HEK293T (cell line): ENCODE measurements at regions not wholly inside any gene's neighbourhood (a gene's known extent, or its start where the extent isn't known, plus 50 kb on each side); places are given as distances from the start of the nearest gene placed in this dataset.

Source experiments
- CTCF ChIA-PET: fragments of 350-600 bp; formaldehyde crosslinking; extraction: SDS; loops from one replicate; lab custom pipeline; 2021; ENCODE audit warnings: antibody characterized with exemption, inconsistent platforms; lab: Yijun Ruan, JAX
- POLR2A ChIA-PET: fragments of 350-600 bp; formaldehyde crosslinking; extraction: SDS; loops from one replicate; lab custom pipeline; 2020; ENCODE audit warnings: antibody characterized with exemption, inconsistent platforms; lab: Yijun Ruan, JAX
- DNase-seq: peaks from one replicate; pipeline ENCODE4 v3.0.0; 2012; ENCODE audit warnings: mixed read lengths; ENCODE audit errors: extremely low spot score
- ARNT ChIP-seq: fragments of 450-650 bp; IDR thresholded peaks from 2 replicates; pipeline ENCODE4 v1.6.1; 2017; ENCODE audit warnings: mild to moderate bottlenecking
- BHLHE40 ChIP-seq: fragments of 450-650 bp; IDR thresholded peaks from 2 replicates; pipeline ENCODE4 v1.6.1; 2016; ENCODE audit warnings: mild to moderate bottlenecking, moderate library complexity, borderline replicate concordance
- CTBP1 ChIP-seq: fragments of 450-650 bp; IDR thresholded peaks from 2 replicates; pipeline ENCODE4 v1.6.1; 2016; ENCODE audit warnings: borderline replicate concordance
- ELF4 ChIP-seq: fragments of 450-650 bp; IDR thresholded peaks from 2 replicates; pipeline ENCODE4 v1.6.1; 2017; ENCODE audit warnings: antibody characterized with exemption
- FOXA1 ChIP-seq: fragments of 450-650 bp; IDR thresholded peaks from 2 replicates; pipeline ENCODE4 v1.6.1; 2016; ENCODE audit warnings: mild to moderate bottlenecking
- FOXK2 ChIP-seq: fragments of 450-650 bp; IDR thresholded peaks from 2 replicates; pipeline ENCODE4 v1.6.1; 2016; ENCODE audit warnings: mild to moderate bottlenecking
- FOXM1 ChIP-seq: fragments of 450-650 bp; IDR thresholded peaks from 2 replicates; pipeline ENCODE4 v1.6.1; 2017; ENCODE audit warnings: mild to moderate bottlenecking, borderline replicate concordance
- HDGF ChIP-seq: fragments of 450-650 bp; IDR thresholded peaks from 2 replicates; pipeline ENCODE4 v1.6.1; 2017; ENCODE audit warnings: antibody characterized with exemption, borderline replicate concordance
- L3MBTL2 ChIP-seq: fragments of 450-650 bp; conservative IDR thresholded peaks from 2 replicates; pipeline ENCODE4 v1.6.1; 2016; ENCODE audit warnings: mild to moderate bottlenecking
- LEF1 ChIP-seq: fragments of 450-650 bp; IDR thresholded peaks from 2 replicates; pipeline ENCODE4 v1.6.1; 2017; ENCODE audit warnings: mild to moderate bottlenecking, borderline replicate concordance
- NFRKB ChIP-seq: fragments of 450-650 bp; IDR thresholded peaks from 2 replicates; pipeline ENCODE4 v1.6.1; 2016; ENCODE audit warnings: mild to moderate bottlenecking, moderate library complexity
- SP1 ChIP-seq: fragments of 450-650 bp; IDR thresholded peaks from 2 replicates; pipeline ENCODE4 v1.6.1; 2017
- SUZ12 ChIP-seq: fragments of 450-650 bp; IDR thresholded peaks from 2 replicates; pipeline ENCODE4 v1.6.1; 2016; ENCODE audit warnings: mild to moderate bottlenecking
- TARDBP ChIP-seq: fragments of 450-650 bp; IDR thresholded peaks from 2 replicates; pipeline ENCODE4 v1.6.1; 2016
- ZNF384 ChIP-seq: fragments of 450-650 bp; IDR thresholded peaks from 2 replicates; pipeline ENCODE4 v1.6.1; 2016
- TF ChIP-seq, protein P1 (sequence below): fragments of 450-650 bp; IDR thresholded peaks from 2 replicates; pipeline ENCODE4 v1.6.1; 2016

DNA sequence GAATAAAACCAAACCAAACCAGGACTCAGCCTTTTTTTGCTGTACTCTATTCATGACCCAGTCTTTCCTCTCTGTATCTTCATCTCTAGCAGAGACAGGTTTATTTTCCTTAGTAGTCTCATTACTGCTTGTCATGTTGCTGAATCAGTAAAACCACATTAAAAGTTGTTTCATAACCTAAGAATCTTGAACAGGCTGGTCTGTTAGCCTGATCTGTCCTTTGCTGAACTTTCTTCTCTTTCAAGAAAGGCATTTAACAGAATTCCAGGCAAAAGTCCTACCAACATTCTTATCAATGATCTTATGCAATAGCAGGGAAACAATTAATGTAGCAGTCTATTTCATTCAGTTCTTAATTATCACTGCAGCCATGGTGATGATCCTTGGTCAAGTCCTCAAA, 197.7 kb downstream of the CASP12 start:
- CTCF ChIA-PET = no interaction called here
- TF ChIP-seq HDGF (no peak), L3MBTL2 (no peak), SP1 (no peak), NFRKB (no peak), ARNT (no peak), CTBP1 (no peak), FOXA1 (no peak), TARDBP (no peak), FOXK2 (no peak), SUZ12 (no peak), ELF4 (no peak)
- TF ChIP-seq, protein P1, sequence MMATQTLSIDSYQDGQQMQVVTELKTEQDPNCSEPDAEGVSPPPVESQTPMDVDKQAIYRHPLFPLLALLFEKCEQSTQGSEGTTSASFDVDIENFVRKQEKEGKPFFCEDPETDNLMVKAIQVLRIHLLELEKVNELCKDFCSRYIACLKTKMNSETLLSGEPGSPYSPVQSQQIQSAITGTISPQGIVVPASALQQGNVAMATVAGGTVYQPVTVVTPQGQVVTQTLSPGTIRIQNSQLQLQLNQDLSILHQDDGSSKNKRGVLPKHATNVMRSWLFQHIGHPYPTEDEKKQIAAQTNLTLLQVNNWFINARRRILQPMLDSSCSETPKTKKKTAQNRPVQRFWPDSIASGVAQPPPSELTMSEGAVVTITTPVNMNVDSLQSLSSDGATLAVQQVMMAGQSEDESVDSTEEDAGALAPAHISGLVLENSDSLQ = no peak
- POLR2A ChIA-PET = no interaction called here
- DNase-seq = no peak

DNA sequence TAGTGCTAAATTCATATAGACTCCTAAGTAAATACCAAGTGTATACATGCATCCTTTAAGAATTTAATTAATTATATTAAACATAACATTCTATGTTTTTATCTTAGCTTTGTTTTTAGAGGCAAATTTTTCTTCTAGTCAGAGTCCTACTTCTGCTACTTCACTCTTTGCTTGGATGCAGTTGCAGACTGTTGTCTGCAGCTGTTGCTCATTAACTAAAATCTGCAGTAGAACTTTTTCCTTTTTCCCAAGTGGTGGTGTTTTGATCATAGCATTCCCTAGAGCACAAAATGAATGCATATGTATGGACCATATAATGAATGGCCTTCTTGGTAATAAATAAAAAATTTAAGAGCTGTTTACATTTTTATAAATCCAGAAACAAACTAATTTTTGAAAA, 198.3 kb downstream of the CASP12 start:
- no peak for DNase-seq
- TF ChIP-seq BHLHE40 (no peak), FOXA1 (no peak), LEF1 (no peak), TARDBP (no peak), CTBP1 (no peak), HDGF (no peak), L3MBTL2 (no peak), ELF4 (no peak), ARNT (no peak)
- TF ChIP-seq, protein P1 = no peak
- ChIA-PET CTCF (no interaction called here), POLR2A (no interaction called here)

DNA sequence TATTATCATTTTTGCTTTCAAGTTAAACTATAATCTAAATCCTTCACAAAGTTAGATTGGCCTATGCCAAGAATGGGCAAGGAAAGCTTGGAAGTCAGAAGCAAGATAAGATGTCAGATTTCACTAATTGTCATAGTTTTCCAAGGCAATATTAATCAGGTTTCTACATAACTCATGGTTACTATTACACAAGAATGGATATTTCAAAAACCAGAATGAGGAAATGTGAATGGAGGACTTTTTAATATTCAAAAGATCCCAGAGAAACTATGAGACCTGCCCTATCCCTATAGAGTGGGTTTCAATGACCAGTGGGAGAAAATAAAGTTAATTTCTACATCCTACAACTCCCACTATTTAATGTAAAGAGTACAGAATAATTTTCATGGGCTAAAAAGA, 203.2 kb downstream of the CASP12 start:
- no peak for DNase-seq
- CTCF ChIA-PET = no interaction called here
- TF ChIP-seq, protein P1 = no peak
- TF ChIP-seq FOXM1 = no peak
- no peak for TF ChIP-seq ZNF384
- POLR2A ChIA-PET = no interaction called here

DNA sequence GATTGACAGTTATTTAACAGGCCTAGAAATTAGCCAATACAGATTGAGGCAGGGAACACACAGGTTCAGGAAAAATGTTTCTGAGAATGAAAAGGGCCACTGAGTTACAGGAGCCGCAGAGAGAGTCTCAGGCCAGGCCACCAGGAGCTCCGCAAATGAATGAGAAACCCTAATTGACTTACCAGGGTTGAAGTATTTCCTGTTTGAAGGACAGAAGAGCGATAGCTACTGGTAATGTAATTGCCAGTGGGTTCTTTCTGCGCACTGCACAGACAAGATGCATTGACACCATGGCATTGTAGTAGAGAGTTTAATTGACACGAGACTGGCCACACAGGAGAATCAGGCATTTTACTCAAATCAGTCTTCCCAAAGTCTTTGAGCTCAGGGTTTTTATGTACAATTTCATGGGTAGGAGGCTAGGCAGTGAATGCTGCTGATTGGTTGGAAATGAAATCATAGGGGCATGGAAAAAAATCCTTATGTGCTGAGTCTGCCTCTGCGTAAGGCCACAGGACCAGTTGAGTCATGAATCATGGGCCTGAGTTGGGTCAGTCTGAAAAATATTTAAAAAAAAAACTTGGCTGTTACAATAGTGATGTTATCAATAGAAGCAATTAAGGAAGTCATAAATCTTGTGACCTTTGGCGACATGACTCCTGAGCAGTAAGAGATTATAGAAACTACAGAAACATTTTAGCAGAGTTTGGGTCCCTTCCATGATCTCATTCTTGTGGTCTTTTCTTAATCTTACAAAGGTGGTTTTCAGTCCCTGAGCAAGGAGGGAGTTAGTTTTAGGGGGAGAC, 203.8 kb downstream of the CASP12 start:
- TF ChIP-seq HDGF = no peak
- no peak for TF ChIP-seq ZNF384
- no peak for TF ChIP-seq ARNT
- no peak for TF ChIP-seq BHLHE40
- no peak for TF ChIP-seq FOXA1
- TF ChIP-seq TARDBP = no peak
- TF ChIP-seq ELF4 = no peak
- no peak for TF ChIP-seq NFRKB
- TF ChIP-seq SP1 = no peak
- no peak for TF ChIP-seq LEF1
- TF ChIP-seq FOXK2 = no peak
- DNase-seq = no peak
- POLR2A ChIA-PET = no interaction called here
- CTCF ChIA-PET = interaction anchor here (0.6 kb wide), 1 partner anchor 1302 kb away, joined by 6 read pairs; no protein-coding TSS in a partner anchor

DNA sequence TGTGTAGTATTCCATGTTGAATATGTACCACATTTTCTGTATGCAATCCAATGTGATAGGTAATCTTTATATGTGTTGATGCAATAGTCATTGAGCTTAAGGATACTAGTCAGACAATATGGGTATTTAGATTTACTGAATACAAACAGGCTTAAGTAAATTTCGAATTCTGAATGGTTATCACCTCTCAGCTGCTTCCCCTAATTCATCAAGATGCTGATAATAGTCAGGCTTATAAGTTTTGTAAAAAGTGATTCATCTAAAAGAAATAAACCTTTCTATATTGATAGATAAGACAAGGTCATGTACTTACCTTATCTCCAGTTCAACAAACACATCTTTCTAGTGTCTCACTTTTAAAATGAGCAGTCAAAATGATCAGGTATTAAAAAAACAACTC, 205.5 kb downstream of the CASP12 start:
- TF ChIP-seq SP1 (no peak), ZNF384 (no peak), FOXM1 (no peak), LEF1 (no peak), CTBP1 (no peak), L3MBTL2 (no peak), ELF4 (no peak), SUZ12 (no peak), ARNT (no peak), TARDBP (no peak), FOXK2 (no peak), HDGF (no peak), NFRKB (no peak), BHLHE40 (no peak), FOXA1 (no peak)
- TF ChIP-seq, protein P1 = no peak
- ChIA-PET CTCF (no interaction called here), POLR2A (no interaction called here)
- DNase-seq = no peak

DNA sequence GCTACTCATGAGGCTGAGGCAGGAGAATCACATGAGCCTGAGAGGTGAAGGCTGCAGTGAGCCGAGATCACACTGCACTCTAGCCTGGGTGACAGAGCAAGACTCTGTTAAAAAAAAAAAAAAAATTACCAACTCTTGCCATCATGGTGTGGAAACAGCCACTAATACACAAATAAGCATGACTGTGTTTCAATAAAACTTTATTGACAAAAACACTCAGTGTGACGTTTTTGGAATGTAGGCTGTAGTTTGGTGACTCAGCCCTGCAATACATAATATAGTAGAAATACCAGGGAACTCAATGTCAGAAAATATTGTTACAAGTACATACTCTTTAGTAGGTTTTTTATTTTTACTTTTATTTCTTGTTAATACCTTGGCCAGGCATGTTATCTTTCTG, 207.1 kb downstream of the CASP12 start:
- no peak for TF ChIP-seq FOXA1
- no peak for TF ChIP-seq FOXM1
- no peak for TF ChIP-seq TARDBP
- TF ChIP-seq, protein P1 = no peak
- no peak for TF ChIP-seq SUZ12
- TF ChIP-seq ZNF384 = no peak
- TF ChIP-seq NFRKB = no peak
- ChIA-PET CTCF (no interaction called here), POLR2A (no interaction called here)
- DNase-seq = no peak
